ENCODE measurements at regions not wholly inside any gene's neighbourhood (a gene's known extent, or its start where the extent isn't known, plus 50 kb on each side); places are given as distances from the start of the nearest gene placed in this dataset.

DNA sequence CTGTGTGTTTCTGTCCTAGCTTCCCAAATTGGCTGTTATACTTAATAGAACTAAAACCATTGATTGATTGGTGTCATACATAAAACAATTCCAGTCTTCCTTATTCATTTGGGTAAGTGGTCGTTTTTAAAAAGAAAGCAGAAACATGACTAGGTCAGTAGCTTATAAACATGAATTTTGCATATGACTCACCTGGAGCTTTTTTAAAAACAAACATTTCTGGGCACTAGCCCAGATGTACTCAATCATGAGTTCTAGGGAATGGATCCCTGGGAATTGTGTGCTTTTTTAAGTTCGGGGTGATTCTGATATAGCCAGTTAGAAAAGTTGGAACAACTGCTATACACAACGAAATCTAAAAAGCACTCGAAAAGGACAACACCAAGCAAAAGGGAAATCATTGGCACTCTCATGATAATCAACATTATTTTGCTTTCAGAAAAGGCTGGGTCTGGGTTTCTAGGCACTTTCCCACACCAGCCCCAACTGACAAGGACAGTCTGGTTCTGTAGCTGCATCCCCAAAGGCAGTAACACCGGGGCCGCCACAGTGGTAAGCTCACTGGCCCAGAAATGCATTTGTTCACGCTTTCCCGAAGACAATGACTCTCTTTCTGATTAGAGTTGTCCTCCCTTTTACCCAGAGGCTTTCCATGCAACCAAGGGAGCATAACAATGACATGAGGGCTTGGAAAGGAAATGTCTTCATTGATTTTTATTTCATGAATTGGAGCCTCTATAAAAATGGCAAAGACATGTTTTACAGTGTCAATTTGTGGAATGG is 664.9 kb upstream of the WWC1 start:
- no peak for TF ChIP-seq ZFP3 (CRISPR knock-in tag; IDR thresholded peaks at IDR 0.05)
- TF ChIP-seq ARNTL (CRISPR knock-in tag; IDR thresholded peaks at IDR 0.05; ENCODE audit: borderline replicate concordance, low read depth): no peak
- no peak for TF ChIP-seq RARB (CRISPR knock-in tag; IDR thresholded peaks at IDR 0.05)

Measured in SK-N-SH treated with all-trans-retinoic acid at 6 μM for 48 hours (cell line).